ENCODE measurements at regions not wholly inside any gene's neighbourhood (a gene's known extent, or its start where the extent isn't known, plus 50 kb on each side); places are given as distances from the start of the nearest gene placed in this dataset.
"Not testable (repeated sequence)": the region's sequence is repeated elsewhere in the genome, so short reads cannot be mapped to it uniquely, and the experiment has no call there.

DNA sequence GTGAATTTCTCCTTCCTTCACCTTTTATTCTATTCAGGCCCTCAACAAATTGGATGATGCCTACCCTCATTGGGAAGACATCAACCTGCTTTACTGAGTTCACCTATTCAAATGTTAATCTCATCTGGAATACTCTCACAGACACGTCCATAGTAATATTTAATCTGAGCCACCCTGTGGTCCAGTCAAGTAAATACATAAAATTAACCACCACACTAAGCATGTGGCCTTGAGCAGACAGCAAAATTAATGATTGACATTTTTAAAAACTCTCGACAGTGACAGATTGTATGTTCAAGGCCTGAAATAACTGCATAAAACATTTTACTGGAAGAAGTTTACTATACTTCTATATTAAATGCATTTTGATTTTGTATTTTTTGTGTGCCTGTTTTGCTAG is 540.6 kb upstream of the GCFC2 start:
- peak; percentile 20 for DNase-seq

DNA sequence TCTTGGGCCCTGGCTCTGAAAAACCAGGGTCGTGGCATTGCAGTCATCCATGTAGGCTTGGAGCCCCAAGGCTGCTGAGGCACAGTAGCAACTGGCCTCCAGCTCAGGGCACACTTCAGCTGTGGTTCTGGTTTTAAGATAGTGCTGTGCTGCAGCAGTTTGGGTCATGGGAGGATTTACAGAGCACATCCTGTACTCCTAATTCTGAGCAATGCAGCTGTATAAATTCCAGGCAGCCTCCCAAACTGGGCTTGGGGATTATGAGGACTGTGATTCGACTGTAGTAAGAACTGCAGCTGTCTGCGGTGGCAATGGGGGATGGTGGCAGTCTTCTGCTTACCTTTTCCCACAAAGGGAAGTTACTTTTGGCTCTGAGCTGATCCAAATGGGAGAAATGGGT is 536.3 kb upstream of the GCFC2 start:
- DNase-seq: no peak

DNA sequence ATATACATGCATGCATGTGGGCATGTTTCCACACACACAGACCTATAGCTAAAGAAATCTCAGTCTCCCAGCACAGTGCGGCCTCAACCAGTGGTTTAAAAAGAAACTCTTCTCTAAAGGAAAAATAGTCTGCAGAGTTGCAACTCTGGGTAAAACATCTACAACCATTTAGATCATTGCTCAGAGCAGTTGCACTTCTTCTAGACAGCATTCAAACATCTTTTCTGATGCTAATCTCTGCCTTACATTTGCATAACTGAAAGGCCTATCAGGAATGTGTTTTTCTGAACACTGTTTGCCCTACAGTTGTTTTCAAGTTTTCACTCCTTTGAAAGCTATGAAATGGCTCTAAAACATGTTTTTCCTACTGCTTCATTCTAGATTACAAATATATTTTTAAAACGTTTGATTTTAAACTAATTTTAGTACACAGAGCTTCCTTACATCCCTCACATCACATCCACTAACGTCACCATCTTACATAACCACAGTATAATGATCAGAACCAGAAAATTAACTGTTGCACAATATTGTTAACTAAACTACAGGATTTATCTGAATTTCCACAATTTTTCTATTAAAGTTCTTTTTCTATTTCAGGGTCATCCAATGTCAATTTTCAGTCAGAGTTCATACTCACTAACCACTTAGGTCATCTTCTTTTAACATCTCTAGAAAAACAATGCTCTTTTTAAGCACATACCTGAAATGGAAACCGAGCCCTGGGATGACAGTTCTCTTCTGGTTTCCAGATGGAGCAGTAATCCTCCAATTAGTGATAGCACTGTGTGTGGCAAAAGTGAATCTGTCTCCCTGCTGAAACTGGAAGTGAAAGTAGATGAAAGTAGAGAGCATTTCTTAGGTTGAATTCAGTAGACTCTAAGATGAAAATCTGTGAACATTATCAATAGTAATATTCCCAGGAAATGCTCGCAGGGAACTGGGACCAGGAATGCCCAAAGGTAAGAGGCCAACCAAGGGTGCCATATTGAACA is 501.6 kb upstream of the GCFC2 start:
- no peak for DNase-seq

DNA sequence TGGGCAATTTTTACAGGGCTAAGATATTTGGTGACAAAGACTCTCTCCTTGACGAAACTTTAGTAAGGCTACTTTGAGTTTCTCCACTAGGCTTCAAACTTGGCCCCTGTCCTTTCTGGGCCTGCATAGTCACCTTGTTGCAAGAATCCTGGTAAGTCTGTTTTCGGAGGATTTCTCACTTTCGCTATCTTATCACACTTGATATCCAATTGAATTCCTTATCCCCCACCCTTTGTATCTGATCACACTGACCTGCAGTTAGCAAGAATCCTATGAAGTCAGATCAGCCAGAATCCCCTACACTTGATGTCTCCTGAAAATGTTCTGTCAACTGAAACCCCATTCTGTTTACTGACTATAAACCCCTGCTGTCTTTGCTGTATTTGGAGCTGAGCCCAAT is 499.8 kb upstream of the GCFC2 start:
- no peak for DNase-seq

DNA sequence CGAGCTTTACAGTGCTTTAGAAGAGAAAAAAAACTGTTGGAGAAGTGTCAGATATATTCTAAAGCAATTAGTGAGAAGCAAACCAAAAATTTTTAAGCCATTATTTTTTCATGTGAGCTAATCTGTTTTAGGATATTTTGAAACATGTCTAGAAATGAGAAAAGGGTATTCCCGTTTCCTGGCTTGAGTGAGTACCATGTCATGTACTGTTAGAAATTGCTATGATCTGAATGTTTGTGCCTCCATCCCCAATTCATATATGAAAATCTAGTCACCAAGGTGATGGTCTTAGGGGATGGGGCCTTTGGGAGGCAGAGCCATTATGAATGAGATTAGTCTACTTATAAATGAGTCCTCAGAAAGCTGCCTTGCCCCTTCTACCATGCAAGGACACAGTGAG is 493.3 kb upstream of the GCFC2 start:
- no peak for DNase-seq

DNA sequence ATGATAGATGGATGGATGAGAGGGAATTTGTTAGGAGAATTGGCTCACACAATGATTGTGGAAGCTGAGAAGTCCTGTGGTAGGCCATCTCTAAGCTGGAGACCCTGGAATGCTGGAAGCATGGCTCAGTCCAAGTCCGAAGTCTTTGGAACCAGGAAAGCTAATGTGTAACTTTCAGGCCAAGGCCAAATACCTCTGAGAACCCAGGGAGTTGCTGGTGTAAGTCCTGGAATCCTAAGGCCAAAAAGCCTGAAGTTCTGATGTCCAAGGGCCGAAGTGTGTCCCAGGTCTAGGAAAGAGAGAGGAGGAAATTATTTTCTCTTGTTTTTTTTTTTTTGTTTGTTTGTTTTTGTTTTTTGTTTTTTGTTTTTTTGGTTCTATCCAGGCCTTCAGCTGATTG is 492.2 kb upstream of the GCFC2 start:
- DNase-seq: no peak

DNA sequence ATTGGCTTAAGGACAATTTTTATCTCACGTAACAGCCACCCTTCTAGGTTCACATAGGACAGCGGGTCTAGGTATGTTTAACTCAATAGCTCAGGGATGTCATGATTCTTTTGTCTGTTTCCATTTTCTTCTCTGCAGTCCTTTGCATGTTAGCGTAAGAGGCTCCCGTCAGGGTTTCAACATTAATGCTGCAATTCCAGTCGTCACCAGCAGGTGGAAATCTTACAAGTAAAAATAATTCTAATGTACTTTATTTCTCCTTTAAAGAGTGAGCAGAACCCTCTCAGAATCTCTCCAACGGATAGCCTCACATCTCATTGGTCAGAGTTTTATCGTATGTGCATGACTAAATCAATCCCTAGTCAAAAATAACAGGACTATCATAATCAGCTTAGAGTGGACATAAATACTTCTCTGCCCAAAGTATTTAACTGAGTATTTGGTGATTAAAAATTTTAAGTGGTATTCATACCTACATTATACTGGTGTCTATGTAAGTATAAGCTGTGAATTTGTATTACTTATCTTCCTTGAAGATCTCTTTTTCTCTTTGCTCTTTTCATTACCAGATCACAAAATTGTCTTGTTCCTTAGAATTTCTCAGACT is 487.2 kb upstream of the GCFC2 start:
- DNase-seq: peak; percentile 88

DNA sequence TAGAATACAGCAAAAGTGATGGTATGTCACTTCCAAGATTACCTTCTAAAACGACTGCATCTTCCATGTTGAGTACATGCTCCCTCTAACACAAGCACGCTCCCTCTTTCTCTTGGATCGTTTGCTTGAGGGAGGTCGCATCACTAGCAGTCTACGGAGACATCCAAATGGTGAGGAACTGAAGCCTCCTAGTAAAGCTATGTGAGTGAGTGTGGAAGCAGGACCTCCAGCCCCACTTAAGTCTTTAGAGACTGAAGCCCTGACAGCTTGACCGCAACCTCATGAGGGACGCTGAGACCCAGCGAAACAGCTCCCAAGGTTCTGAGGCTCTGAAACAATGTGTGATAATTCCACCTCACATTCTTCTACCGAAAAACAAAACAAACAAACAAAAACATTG is 486.7 kb upstream of the GCFC2 start:
- DNase-seq: peak; percentile 6

DNA sequence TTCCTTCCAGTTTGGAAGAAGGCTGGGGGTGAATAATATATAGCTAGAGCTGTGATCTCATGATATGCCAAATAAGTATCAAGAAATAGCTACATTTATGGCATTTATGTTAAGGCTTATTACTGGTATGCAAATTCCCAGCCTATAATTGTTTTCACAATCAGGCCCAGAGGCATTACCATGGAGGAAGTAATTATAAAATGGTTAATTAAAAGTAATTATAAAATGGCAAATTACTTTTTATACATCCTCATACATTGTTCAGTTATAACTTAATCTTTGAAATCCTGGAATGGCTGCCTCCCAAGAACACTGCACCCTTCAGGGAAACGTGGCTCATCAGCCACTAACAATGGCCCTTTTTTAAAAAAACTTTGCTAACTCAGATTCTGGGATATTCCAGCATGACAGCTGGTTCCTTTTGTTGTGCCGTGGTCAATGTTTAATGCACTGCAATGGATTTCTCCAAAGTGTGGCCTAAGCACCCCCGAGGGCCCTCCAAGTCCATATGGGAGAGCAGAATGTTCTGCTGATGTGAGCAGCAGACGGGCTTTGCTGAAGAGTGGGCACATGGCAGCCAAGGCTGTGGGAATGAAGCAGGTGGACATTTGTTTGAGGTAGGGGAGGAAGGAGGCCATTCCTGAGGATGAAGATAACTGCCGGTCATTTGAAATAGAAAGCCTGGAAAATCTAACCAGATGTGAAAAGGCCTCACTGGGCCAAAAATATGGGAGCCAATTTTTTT is 483.5 kb upstream of the GCFC2 start:
- no peak for DNase-seq

DNA sequence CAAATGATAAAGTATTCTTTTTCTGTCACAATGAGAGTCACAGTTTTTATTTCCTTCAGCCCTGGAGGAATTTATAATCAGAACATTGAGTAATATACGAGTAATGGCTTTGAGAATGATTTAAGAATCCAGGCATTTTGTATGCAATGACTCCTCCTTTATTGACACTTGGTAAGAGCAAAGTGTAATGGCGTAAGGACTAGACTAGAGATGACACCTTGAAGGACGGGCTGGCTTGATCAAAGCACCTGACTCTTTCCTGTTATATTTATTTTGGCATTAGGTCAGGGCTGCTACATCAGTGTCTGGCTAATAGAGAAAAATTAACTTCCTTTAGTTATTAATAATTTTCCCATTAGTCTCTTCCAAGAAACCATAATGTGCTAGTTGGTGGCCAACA is 482.4 kb upstream of the GCFC2 start:
- DNase-seq: peak; percentile 38

DNA sequence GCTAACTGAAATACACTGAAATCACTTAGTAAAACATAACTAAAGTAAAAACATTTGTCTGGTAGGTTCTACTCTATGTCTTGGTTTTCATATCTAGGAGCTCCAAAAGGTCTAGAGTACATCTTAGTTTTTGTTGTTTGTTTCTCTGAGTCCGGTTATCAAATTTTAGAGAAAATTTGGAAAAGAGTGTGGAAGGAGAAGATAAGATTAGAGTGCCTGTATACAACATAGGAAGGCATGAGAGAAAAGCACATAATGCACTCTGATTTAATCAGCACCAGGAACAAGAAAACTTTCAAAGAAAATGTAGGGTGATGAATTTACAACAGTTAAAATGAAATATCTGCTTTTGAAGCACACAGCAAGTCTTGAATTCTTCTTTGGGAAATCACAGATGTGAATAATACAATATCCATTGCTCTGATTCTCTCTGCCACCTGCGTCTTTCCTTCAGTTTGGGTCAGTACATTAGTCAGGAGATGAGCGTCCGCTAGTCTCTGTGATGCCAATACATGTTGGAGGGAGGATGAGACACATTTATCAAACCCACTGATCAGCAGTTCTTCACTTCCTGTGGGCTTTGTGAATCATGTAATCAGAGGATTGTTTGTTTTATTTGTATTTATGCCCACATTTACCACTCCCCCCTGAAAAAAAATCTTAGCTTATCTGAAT is 477.8 kb upstream of the GCFC2 start:
- DNase-seq: no peak

DNA sequence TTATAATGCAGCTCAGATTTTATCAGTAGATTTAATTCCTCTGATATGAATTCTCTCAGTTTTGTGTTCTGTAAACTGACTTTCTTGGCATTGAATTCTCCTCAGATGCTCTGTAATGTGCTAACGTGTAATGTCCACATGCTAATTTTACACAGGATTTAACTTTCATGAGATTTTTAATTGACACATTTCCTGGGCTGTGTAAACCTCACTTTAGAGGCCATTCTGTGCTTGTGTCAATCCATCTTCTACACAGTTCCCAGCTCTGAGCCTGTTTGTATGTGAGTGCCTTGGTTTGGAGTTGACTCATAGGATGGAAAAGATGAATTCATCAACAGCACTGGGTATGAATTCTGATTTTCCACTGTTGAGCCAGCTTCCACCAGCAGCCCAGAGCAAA is 476.7 kb upstream of the GCFC2 start:
- no peak for DNase-seq

DNA sequence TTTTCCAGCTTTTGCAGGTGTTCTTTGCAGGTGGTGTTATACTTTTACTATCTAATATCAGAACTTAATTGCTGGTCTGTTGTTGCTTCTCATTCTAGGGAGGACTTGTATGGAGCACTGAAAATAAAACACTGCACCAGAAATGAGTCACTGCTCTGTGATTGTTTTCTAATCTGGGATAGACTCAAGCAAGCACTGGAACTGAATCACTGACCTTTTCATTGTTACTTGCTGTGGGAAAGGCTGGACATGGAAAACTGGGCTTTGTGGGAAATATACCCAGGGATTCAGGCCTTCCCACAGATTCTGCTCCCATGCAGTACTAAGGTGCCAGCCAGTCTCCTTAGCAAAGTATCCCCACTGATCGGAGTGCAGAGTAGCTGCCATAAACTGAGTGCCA is 470.0 kb upstream of the GCFC2 start:
- no peak for DNase-seq

DNA sequence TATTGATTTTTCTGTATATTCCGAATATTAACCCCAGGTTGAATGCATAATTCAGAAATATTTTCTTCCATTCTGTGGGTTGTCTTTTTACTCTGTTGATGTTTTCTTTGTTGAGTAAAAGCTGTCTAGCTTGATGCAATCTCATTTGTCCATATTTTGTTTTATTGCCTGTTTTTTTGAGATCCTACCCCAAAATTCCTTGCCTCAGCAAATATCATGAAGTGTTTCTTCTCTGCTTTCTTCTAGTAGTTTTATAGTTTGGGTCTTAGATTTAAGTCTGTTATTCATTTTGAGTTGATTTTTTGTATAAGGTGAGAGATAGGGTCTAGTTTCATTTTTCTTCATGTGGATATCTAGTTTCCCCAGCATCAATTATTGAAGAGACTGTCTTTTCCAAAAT is 467.9 kb upstream of the GCFC2 start:
- no peak for DNase-seq

DNA sequence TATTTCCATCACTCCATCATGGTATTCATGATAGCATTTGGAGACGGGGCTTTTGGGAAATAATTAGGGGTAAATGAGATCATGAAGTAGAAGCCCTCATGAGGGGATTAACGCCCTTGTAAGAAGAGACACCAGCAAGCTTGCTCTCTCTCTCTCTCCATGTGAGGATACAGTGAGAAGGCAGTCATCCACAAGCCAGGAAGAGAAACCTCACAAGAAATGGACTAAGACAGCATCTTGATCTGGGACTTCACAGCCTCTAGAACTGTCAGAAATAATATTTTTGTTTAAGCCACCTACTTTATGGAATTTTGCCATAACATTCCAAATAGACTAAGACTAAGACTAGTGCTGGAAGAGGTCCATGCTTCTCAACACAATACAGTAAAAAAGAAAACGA is 464.6 kb upstream of the GCFC2 start:
- no peak for DNase-seq

DNA sequence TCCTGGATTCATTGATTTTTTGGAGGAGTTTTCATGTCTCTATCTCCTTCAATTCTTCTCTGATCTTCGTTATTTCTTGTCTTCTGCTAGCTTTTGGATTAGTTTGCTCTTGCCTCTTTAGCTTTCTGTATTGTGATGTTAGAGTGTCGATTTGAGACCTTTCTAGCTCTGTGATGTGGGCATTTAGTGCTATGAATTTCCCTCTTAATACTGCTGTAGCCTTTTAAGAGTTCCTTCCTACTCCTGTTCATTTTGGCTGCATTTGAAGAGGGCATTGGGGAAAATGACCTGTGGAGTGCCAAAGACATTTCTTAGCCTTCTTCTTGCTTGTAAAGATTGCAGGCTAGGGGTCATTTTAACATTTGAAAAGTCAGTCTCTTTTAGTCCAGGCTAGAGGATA is 463.8 kb upstream of the GCFC2 start:
- DNase-seq: no peak

DNA sequence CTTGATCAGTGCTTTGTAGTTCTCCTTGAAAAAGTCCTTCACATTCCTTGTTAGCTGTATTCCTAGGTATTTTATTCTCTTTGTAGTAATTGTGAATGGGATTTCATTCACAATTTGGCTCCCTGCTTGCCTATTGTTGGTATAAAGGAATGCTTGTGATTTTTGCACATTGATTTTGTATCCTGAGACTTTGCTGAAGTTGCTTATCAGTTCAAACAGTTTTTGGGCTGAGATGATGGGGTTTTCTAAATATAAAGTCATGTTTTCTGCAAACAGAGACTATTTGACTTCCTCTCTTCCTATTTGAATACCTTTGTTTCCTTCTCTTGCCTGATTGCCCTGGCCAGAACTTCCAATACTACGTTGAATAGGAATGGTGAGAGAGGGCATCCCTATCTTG is 462.5 kb upstream of the GCFC2 start:
- DNase-seq: not testable (repeated sequence)

DNA sequence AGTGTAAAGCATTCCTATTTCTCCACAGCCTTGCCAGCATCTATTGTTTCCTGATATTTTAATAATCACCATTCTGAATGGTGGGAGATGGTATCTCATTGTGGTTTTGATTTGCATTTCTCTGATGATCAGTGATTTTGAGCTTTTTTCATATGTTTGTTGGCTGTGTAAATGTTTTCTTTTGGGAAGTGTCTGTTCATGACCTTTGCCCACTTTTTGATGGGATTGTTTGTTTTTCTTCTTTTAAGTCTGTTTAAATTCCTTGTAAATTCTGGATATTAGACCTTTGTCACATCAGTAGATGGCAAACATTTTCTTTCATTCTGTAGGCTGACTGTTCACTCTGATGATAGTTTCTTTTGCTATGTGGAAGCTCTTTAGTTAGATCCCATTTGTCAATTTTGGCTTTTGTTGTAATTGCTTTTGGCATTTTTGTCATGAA is 461.5 kb upstream of the GCFC2 start:
- not testable (repeated sequence) for DNase-seq

DNA sequence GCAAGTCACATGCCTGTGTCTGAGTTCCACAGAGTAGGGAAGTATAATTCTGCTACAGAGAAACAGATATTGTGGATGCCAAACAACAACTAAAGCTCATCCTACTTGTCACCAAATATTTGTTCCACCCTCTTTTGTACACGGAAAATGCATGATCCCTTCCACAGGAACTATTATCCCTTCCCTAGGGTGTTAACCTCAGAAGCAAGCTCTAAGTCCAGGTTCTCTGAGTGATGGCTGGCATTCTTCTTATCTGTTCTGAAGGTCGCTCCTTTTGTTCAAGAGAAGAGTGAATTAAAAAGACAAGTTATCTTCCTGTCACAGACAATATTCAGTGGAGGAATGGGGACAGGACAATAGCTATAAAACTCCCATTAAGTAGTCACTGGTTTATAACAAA is 460.1 kb upstream of the GCFC2 start:
- DNase-seq: no peak

DNA sequence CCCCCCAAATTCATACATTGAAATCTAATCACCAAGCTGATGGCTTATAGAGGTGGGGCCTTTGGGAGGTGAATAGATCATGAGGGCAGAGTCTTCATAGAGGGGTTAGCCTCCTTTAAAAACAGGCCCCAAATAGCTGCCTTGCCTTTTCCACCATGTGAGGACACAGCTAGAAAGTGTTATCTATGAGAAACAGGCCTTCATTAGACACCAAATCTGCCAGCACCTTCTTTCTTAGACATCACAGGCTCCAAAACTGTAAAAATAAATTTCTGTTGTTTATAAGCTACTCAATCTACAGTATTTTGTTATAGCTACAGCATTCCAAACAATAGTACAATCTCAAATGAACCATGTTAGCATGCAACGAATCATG is 459.3 kb upstream of the GCFC2 start:
- DNase-seq: no peak

DNA sequence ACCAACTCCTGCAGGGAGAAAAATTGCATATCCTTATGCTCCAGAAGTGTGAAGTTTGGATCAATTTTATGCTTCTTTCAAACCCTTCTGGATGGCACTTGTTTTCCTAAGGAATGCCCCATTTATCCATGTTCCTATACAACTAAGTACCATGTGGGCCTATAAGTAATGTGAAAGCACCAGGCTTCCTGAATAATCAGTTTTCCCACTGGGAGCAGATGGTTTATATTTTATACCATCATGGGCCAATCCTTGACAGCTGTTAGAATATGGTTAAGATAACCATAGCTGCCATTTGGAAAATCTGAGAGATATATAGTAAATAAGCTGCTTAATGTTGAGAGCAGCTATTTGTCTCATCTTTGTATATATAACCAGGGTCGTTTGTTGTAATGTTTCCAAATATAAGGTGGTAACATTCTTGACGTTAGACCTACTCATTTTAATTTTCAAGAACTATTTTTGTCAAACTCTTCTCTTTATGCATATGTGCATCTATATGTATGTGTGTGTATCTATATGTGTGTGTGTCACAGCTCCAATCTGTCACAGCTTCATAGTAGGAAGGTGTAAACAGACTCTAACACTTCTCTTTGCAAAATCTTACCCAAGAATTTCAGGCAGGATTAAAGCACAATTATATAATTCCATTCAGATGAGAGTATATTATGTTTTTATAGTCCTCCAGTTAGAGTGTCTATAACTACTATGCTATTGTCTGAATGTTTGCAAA is 458.7 kb upstream of the GCFC2 start:
- DNase-seq: no peak

DNA sequence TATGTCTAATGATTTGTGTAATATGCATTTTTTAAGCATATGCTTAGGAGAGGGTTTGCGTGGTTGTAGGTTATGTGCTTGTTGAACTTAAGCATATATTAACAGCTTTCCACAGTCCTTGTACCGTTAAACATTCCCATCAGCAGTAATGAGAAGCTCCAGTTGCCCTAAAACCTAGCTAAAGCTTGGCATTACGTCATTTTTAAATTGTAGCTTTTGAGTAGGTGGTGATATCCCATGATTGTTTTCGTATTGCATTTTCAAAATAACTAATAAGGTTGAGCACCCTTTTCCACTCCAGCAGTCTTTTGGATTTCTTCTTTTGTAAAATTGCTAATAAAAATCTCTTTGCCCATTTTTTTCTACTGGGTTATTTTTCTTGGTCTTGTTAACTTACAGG is 453.1 kb upstream of the GCFC2 start:
- DNase-seq: no peak

DNA sequence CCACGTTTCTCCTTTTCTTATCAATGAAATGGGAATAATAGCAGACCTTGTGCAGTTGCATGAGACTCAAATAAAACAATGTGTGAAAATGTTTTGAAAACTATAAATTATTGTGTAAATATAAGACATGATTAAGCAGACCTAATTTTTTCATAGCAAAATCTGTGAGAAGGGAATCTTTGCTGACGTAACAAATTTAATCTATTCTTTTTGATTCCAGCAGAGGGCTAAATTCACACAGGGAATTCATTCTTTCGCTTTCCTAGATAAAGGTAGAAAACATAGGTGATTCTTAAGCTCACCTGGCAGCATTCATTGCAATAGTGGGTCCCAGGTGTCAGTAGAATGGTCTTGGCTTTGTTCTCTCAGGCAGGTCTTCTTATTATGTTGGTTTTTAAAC is 450.0 kb upstream of the GCFC2 start:
- no peak for DNase-seq
